Coronary artery (tissue), 2 donors: ENCODE measurements at regions not wholly inside any gene's neighbourhood (a gene's known extent, or its start where the extent isn't known, plus 50 kb on each side); places are given as distances from the start of the nearest gene placed in this dataset.

Source experiments
- DNase-seq: peaks from one replicate; pipeline ENCODE4 v3.0.0-alpha.2; 2017; ENCODE audit warnings: low spot score
- H3K27ac ChIP-seq, 2 donors: fragments of 200-600 bp; sonication (generic); one replicate each; pipeline ENCODE4 v1.5.1; 2016 to 2019
- H3K4me3 ChIP-seq: fragments of 200-600 bp; sonication (generic); 2 replicates; pipeline ENCODE4 v1.5.1; 2016; ENCODE audit warnings: mild to moderate bottlenecking, moderate library complexity
- TF ChIP-seq, protein P1 (sequence below): fragments of 200-600 bp; sonication (generic); IDR thresholded peaks from one replicate; pipeline ENCODE4 v1.5.1; 2019; ENCODE audit warnings: antibody characterized with exemption

DNA sequence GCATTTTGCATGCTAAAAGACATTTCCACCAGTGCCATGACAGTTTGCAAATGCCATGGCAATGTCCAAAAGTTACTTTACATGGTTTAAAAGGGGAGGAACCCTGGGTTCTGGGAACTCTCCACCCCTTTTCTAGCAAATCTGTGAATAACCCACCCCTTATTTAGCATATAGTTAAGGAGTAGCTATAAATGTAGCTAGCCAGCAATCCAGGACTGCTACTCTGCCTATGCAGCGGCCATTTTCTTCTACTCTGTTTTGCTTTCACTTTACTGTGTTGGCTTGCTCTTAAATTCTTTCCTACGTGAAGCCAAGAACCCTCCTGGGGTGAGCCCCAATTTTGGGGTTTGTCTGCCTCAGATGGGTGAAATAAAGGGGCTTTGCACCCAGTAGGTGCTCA lies 141.0 kb downstream of the PTPN11 start:
- no peak overlapping the region for H3K4me3 ChIP-seq
- TF ChIP-seq, protein P1, sequence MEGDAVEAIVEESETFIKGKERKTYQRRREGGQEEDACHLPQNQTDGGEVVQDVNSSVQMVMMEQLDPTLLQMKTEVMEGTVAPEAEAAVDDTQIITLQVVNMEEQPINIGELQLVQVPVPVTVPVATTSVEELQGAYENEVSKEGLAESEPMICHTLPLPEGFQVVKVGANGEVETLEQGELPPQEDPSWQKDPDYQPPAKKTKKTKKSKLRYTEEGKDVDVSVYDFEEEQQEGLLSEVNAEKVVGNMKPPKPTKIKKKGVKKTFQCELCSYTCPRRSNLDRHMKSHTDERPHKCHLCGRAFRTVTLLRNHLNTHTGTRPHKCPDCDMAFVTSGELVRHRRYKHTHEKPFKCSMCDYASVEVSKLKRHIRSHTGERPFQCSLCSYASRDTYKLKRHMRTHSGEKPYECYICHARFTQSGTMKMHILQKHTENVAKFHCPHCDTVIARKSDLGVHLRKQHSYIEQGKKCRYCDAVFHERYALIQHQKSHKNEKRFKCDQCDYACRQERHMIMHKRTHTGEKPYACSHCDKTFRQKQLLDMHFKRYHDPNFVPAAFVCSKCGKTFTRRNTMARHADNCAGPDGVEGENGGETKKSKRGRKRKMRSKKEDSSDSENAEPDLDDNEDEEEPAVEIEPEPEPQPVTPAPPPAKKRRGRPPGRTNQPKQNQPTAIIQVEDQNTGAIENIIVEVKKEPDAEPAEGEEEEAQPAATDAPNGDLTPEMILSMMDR: no peak
- no peak overlapping the region for H3K27ac ChIP-seq
- no peak for DNase-seq

DNA sequence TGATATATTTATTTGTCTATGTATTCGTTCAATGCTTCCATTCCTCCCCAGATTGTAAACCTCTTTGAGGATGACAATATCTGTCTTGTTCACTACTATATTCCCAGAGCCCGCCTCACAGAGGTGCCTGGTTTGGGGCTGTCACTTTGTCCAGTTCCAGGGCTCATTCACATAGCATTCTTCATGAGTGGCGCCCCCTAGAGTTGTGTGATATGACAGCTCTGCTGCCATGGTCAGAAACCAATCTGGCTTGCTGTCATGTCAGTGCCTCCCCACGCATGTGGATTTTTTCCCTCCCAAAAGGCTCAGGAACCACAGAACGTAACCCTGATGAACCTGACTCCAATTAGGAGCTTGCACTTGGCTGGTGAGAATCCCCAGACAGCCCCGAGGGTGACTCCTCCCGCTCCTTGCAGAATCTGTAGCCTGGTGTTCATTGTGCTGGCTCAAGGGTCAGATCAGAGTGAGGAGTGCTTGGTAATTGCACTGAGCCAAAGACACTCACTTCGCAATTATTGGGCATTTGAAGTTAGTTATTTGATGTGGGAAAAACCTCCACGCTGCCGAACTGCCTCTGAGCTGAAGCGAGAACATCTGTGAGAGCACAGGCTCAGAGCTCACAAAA lies 145.5 kb downstream of the PTPN11 start:
- TF ChIP-seq, protein P1: no peak
- Histone ChIP-seq H3K27ac (no peak overlapping the region), H3K4me3 (no peak overlapping the region)
- no peak for DNase-seq

DNA sequence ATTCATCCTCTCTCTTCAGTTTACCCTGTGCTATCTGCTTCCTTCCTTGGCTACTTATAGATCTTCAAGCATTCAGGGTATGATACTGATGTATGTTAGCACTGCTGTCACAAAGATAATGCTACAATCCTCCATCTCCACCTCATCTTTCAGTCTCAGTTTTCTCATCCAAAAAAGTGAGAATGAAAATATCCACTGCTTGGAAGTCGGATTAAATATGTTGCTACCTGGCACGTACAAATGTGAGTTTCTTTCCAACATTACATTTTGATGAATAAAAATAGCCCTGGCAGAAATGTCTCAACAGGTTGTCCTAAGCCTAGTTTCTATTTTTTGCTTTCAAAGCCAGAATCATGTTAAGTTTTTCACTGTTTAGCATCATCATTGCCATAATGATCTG lies 149.9 kb downstream of the PTPN11 start:
- no peak for DNase-seq
- no peak overlapping the region for H3K27ac ChIP-seq
- H3K4me3 ChIP-seq: no peak overlapping the region
- TF ChIP-seq, protein P1: no peak

DNA sequence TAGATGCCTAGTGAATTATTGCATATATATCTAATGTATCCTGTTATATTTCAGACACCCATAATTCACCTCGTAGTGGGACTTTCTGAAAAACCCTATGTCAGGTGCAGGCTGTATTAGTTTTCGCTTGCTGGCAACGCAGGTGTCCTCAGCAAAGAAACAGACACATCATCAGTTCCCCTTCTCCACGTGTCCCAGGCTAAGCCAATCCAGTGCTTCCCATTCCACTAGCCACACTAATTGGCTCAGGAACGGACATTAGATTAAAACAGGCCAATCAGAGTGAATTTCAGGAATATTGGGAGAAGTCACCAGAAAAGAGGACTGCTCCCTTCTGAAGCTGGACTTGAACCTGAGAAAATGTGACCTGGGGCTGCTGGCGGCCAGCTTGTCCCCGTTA lies 151.3 kb downstream of the PTPN11 start:
- H3K27ac ChIP-seq: no peak overlapping the region
- no peak overlapping the region for H3K4me3 ChIP-seq
- TF ChIP-seq, protein P1: no peak
- DNase-seq: no peak

DNA sequence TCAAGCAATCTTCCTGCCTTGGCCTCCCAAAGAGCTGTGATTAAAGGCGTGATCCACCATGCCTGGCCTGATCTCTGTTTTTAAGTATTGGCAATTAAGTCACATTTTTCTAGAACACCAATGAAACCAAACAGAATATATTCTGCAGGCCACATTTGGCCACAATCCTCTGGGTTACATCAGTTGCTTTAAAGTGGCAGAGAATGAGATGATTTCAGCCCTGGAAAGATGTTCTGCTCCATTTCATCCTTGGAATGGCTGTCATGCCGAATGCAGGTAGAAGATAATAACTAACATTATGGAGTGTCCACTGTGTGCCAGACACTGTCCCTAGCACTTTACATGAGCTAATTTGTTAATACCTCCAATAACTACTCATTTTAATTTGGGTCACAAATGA lies 154.4 kb downstream of the PTPN11 start:
- Histone ChIP-seq H3K4me3 (no peak overlapping the region), H3K27ac (no peak overlapping the region)
- DNase-seq: no peak
- TF ChIP-seq, protein P1: no peak

DNA sequence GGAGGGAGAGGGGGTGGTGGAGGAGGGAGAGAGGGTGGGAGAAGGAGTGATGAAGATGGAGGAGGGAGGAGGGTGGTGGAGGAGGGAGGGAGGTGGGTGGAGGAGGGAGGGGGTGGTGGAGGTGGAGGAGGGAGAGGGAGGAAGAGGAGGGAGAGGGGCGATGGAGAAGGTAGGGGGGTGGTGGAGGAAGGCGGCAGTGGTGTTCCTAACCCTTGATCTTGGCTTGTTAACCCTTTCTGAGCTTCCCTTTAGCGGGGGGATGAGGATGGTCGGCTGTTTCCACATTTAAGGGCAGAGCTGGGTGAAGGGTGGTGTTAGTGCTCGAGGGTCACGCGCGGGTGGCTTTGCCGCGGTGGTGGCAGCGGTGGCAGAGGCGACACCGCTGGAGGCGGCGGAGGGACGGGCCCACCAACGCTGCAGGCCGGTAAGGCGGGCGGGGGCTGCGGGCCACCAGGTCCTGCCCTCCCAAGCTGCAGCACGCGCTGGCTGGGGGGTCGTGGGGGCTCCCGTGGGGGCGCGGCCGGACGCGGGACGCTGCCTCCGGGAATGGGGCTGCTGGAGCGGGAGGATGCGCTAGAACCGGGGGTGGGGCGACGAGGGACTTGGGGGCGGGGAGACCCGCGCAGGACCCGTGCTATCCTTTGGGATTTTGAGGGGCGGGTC lies 156.3 kb downstream of the PTPN11 start:
- TF ChIP-seq, protein P1: no peak
- DNase-seq: no peak
- Histone ChIP-seq H3K27ac (no peak overlapping the region), H3K4me3 (peak overlapping the region; percentile 28)

DNA sequence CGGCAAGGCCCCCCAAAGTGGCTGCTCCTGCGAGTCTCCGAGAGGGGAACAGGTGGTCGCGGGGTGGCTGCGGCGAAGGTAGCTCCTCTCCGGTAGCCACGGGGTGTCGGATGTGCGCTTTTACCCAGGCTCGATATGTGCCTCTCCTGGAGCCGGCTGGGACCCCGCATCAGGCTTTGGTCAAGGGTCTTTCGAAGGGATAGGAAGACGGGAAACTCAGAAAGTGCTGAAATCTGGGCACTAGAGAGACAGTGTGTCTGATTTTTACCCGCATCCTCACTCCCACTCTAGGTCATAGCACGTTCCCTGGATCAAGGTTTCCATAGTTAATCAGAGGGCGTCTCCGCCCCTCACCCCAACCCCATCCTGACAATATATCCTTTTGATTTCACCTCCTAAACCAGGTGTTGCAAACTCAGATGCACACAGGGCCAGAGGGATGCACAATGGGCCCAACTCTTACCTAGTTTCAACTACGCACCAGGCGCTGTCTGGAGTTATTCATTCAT lies 156.9 kb downstream of the PTPN11 start:
- no peak overlapping the region for H3K27ac ChIP-seq
- TF ChIP-seq, protein P1: no peak
- no peak for DNase-seq
- H3K4me3 ChIP-seq: no peak overlapping the region
